ENCODE measurements at regions not wholly inside any gene's neighbourhood (a gene's known extent, or its start where the extent isn't known, plus 50 kb on each side); places are given as distances from the start of the nearest gene placed in this dataset.

GRCh38 chr12:127119600-127120140, 1147.3 kb upstream of the TMEM132C start:
- no peak overlapping the region for H3K27ac ChIP-seq
- Mint-ChIP-seq H3K27me3 (ENCODE audit: insufficient read depth, low read depth) (no peaks in the 10 kb centered on the region), H3K27ac (no peak overlapping the region), H3K4me1 (peaks cover 7% of the 10 kb centered on the region), H3K36me3 (no peaks in the 10 kb centered on the region), H3K4me3 (no peak overlapping the region), H3K9me3 (no peaks in the 10 kb centered on the region)
- no peak overlapping the region for H2AFZ ChIP-seq (replicated peaks)
- H4K20me1 ChIP-seq (ENCODE audit: low read depth) = no peaks in the 10 kb centered on the region
- H3K36me3 ChIP-seq = no peaks in the 10 kb centered on the region
- no peak overlapping the region for H3K4me2 ChIP-seq
- no peaks in the 10 kb centered on the region for H3F3A ChIP-seq (ENCODE audit: low read depth)
- H3K79me2 ChIP-seq (ENCODE audit: low read depth) = no peaks in the 10 kb centered on the region
- no peak overlapping the region for H3K9ac ChIP-seq
- no peaks in the 10 kb centered on the region for H3K9me3 ChIP-seq (ENCODE audit: low read depth)
- DNase-seq (ENCODE audit: low spot score) = no peak
- no peak overlapping the region for H3K4me3 ChIP-seq
- TF ChIP-seq EZH2 (IDR thresholded peaks at IDR 0.05) (no peak), CTCF (IDR thresholded peaks at IDR 0.05) (no peak), EZH2phosphoT487 (IDR thresholded peaks at IDR 0.05) (no peak)
- peaks cover 7% of the 10 kb centered on the region for H3K4me1 ChIP-seq
- H3K27me3 ChIP-seq = no peaks in the 10 kb centered on the region

GRCh38 chr12:127120851-127121250, 1146.1 kb upstream of the TMEM132C start:
- Histone ChIP-seq H3K36me3 (no peaks in the 10 kb centered on the region), H2AFZ (replicated peaks) (no peak overlapping the region), H3K9me3 (ENCODE audit: low read depth) (no peaks in the 10 kb centered on the region), H4K20me1 (ENCODE audit: low read depth) (no peaks in the 10 kb centered on the region), H3K4me3 (no peak overlapping the region), H3K27me3 (no peaks in the 10 kb centered on the region), H3F3A (ENCODE audit: low read depth) (no peaks in the 10 kb centered on the region), H3K27ac (no peak overlapping the region), H3K79me2 (ENCODE audit: low read depth) (no peaks in the 10 kb centered on the region), H3K4me1 (peaks cover 5% of the 10 kb centered on the region), H3K9ac (no peak overlapping the region), H3K4me2 (no peak overlapping the region)
- no peak for TF ChIP-seq EZH2 (IDR thresholded peaks at IDR 0.05)
- TF ChIP-seq CTCF (IDR thresholded peaks at IDR 0.05) = no peak
- no peak for TF ChIP-seq EZH2phosphoT487 (IDR thresholded peaks at IDR 0.05)
- no peaks in the 10 kb centered on the region for H3K27me3 Mint-ChIP-seq (ENCODE audit: insufficient read depth, low read depth)
- H3K36me3 Mint-ChIP-seq = no peaks in the 10 kb centered on the region
- no peak for DNase-seq (ENCODE audit: low spot score)
- peaks cover 7% of the 10 kb centered on the region for H3K4me1 Mint-ChIP-seq
- no peak overlapping the region for H3K27ac Mint-ChIP-seq
- no peak overlapping the region for H3K4me3 Mint-ChIP-seq
- H3K9me3 Mint-ChIP-seq = no peaks in the 10 kb centered on the region

- Histone ChIP-seq H4K20me1 (ENCODE audit: low read depth) (no peaks in the 10 kb centered on the region), H3K4me3 (no peak overlapping the region), H3K36me3 (no peaks in the 10 kb centered on the region), H3K4me1 (peaks cover 5% of the 10 kb centered on the region), H3F3A (ENCODE audit: low read depth) (no peaks in the 10 kb centered on the region), H3K9me3 (ENCODE audit: low read depth) (no peaks in the 10 kb centered on the region), H3K4me2 (no peak overlapping the region), H3K27me3 (no peaks in the 10 kb centered on the region), H3K79me2 (ENCODE audit: low read depth) (no peaks in the 10 kb centered on the region), H2AFZ (replicated peaks) (no peak overlapping the region), H3K27ac (no peak overlapping the region), H3K9ac (no peak overlapping the region)
- no peaks in the 10 kb centered on the region for H3K36me3 Mint-ChIP-seq
- no peak for DNase-seq (ENCODE audit: low spot score)
- H3K27ac Mint-ChIP-seq = no peak overlapping the region
- no peaks in the 10 kb centered on the region for H3K27me3 Mint-ChIP-seq (ENCODE audit: insufficient read depth, low read depth)
- H3K9me3 Mint-ChIP-seq = no peaks in the 10 kb centered on the region
- H3K4me1 Mint-ChIP-seq = peaks cover 11% of the 10 kb centered on the region
- H3K4me3 Mint-ChIP-seq = no peak overlapping the region
- no peak for TF ChIP-seq EZH2phosphoT487 (IDR thresholded peaks at IDR 0.05)
- no peak for TF ChIP-seq EZH2 (IDR thresholded peaks at IDR 0.05)
- no peak for TF ChIP-seq CTCF (IDR thresholded peaks at IDR 0.05)
Measured at GRCh38 chr12:127121494-127122084, 1145.4 kb upstream of the TMEM132C start.
